ENCODE measurements at regions not wholly inside any gene's neighbourhood (a gene's known extent, or its start where the extent isn't known, plus 50 kb on each side); places are given as distances from the start of the nearest gene placed in this dataset.

DNA sequence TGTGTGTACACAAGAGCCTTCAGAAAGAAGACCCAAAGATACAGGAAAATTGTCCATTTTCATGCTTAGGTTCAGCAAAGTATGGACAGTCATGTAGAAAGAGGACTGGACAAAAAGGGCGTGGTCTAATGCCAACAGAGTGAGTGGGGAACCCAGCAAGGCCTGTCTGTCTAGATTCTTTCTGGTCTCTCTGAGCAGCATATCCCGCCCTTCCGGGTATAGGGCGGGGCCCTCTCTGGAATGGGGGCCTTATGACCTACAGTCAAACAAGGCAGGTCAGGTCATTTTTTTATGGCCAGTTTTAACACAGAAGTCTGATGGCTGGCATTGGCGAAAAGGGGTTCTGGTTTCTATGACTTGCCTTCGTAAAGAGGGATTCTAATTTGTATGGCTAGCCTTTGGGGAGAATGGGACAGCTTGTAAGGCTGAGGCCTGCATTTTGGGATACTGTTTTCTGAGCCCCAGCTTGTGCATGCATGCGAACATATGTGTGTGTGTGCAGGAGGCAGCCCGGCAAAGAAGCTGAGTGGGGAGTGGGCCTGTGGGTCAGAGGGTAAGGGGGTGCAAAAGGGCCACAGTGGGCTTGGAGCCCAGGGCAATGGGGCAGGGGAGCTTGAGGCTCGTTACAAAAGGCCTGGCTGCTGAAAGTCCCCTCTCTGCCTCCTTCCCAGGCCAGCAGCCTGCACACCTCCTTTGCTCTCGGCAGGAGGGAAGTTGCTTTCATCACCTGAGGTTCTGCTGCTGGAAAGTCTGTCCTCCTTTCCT, 130.5 kb upstream of the B3GAT1 start:
- H3K4me3 Mint-ChIP-seq, result no peak overlapping the region

More for the DNA sequence above, 130.5 kb upstream of the B3GAT1 start:
- Histone ChIP-seq H3K18ac (ENCODE audit: insufficient read length, low read depth, low read length) (no peak overlapping the region), H3K23ac (ENCODE audit: insufficient read length, low read depth, low read length) (no peak overlapping the region), H3K9me3 (ENCODE audit: control insufficient read depth, low read depth, low read length) (no peaks in the 10 kb centered on the region), H3K14ac (ENCODE audit: insufficient read depth, low read length) (peak overlapping the region; percentile 11; the same call in 1 of the 2 replicates), H4K5ac (ENCODE audit: insufficient read length, low read depth, low read length) (no peak overlapping the region), H2BK120ac (ENCODE audit: low read depth, low read length, poor library complexity, severe bottlenecking) (no peak overlapping the region), H2AFZ (ENCODE audit: low read length) (no peak overlapping the region), H4K20me1 (ENCODE audit: control insufficient read depth, insufficient read depth, insufficient read length) (no peaks in the 10 kb centered on the region), H2BK20ac (ENCODE audit: low read depth, low read length, poor library complexity, severe bottlenecking) (no peak overlapping the region), H3K79me2 (ENCODE audit: insufficient read depth, low read length) (no peaks in the 10 kb centered on the region), H2AK5ac (ENCODE audit: insufficient read length, low read length) (no peak overlapping the region), H3K4me1 (ENCODE audit: insufficient read depth, low read length) (no peaks in the 10 kb centered on the region; the same call in 1 of the 2 replicates), H3T11ph (ENCODE audit: low read length) (no peak overlapping the region), H3K27me3 (ENCODE audit: insufficient read depth, low read length) (no peaks in the 10 kb centered on the region; the same call in 1 of the 2 replicates), H2BK15ac (ENCODE audit: low read depth, low read length) (no peak overlapping the region), H4K8ac (replicated peaks; ENCODE audit: insufficient read length, low read depth, low read length) (no peak overlapping the region), H3K23me2 (ENCODE audit: insufficient read length, low read depth, low read length, poor library complexity, severe bottlenecking) (no peaks in the 10 kb centered on the region), H3K56ac (ENCODE audit: insufficient read length, low read depth, low read length) (no peak overlapping the region), H2BK12ac (ENCODE audit: insufficient read length, low read depth, low read length) (no peak overlapping the region), H3K9ac (ENCODE audit: extremely low read depth, insufficient read length, low read length) (no peak overlapping the region), H3K4ac (ENCODE audit: low read depth, low read length) (no peak overlapping the region), H3K4me2 (ENCODE audit: insufficient read depth, insufficient read length, low read length) (no peak overlapping the region), H3K79me1 (ENCODE audit: insufficient read depth, low read depth, low read length, poor library complexity, severe bottlenecking) (no peaks in the 10 kb centered on the region), H2BK5ac (ENCODE audit: insufficient read length, low read length) (no peak overlapping the region), H3K27ac (ENCODE audit: insufficient read length, low read depth, low read length) (no peak overlapping the region), H4K91ac (ENCODE audit: insufficient read length, low read depth, low read length) (no peak overlapping the region)
- TF ChIP-seq, protein P1, sequence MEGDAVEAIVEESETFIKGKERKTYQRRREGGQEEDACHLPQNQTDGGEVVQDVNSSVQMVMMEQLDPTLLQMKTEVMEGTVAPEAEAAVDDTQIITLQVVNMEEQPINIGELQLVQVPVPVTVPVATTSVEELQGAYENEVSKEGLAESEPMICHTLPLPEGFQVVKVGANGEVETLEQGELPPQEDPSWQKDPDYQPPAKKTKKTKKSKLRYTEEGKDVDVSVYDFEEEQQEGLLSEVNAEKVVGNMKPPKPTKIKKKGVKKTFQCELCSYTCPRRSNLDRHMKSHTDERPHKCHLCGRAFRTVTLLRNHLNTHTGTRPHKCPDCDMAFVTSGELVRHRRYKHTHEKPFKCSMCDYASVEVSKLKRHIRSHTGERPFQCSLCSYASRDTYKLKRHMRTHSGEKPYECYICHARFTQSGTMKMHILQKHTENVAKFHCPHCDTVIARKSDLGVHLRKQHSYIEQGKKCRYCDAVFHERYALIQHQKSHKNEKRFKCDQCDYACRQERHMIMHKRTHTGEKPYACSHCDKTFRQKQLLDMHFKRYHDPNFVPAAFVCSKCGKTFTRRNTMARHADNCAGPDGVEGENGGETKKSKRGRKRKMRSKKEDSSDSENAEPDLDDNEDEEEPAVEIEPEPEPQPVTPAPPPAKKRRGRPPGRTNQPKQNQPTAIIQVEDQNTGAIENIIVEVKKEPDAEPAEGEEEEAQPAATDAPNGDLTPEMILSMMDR (conservative IDR thresholded peaks at IDR 0.05), result no peak
- H3K27me3 Mint-ChIP-seq (ENCODE audit: low read depth), result peaks cover 13% of the 10 kb centered on the region
- H3K27ac Mint-ChIP-seq, result no peak overlapping the region; a peak in 2 of 7 replicates
- peaks cover 3 to 6% of the 10 kb centered on the region in 2 experiments; a peak in 4 of 5 replicates for H3K9me3 Mint-ChIP-seq
- WGBS (ENCODE audit: extremely low coverage, insufficient read length, low lambda C conversion rate), result no CpG with 5 or more reads among the region's 10 CpGs
- peak; percentile 19 for DNase-seq
- peaks cover 0 to 3% (median 3%) of the 10 kb centered on the region in 3 experiments; a peak in 3 of 7 replicates for H3K36me3 Mint-ChIP-seq (ENCODE audit: insufficient read depth in 1 of 3, low read depth in 3 of 3)
- peaks cover 22 to 24% of the 10 kb centered on the region in 2 experiments for H3K4me1 Mint-ChIP-seq
